ENCODE measurements at regions not wholly inside any gene's neighbourhood (a gene's known extent, or its start where the extent isn't known, plus 50 kb on each side); places are given as distances from the start of the nearest gene placed in this dataset.

DNA sequence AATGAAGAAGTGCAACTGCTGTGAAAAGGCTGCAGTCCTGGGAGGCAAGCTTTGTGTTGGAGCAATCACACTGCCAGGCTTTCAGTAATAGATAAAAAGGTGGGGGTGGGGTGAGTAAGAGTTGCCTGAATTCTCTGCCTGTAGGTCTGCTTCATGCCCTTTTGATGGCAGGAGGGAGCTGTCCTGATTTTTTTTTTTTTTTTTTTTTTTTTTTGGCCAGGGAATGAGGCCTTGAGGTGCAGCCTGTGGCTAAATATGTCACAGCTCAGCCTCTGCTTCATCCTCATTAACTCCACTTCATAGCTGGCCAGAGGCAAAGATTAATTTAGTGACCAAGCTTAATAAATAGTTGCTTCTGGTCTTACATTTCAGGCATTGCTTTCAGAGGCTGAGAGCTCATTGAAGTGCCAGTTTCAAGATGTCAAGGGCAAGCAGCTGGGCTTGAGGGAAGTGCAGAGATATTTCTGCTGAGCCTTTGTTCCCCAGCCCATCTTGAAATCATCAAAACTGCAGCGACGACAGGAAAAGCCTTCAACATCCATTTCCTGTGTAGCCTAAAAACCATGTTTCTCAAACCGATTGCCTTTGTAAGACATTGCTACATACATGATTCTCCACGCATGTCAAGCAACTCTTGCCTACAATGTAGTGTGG, 134.7 kb downstream of the MACIR start:
- POLR2A ChIA-PET (ENCODE audit: partially characterized antibody): interaction anchor here (1.0 kb wide), 1 partner anchor 135 kb away, joined by 3 read pairs; the partner anchor contains the start of gene MACIR
- WGBS, 2 experiments (ENCODE audit: extremely low coverage in 1 of 2, insufficient coverage in 1 of 2, insufficient read length in 1 of 2, insufficient replicate concordance in 2 of 2, low coverage in 1 of 2, low lambda C conversion rate in 2 of 2, missing lambda C conversion rate in 1 of 2): 69% methylated on average over 4 of the region's 4 CpGs; no CpG with 5 or more reads in 1 of the 2 experiments
- peak overlapping the region; percentile 96 for H2AFZ ChIP-seq (ENCODE audit: low read length)
- TF ChIP-seq ASH2L (IDR thresholded peaks at IDR 0.05; ENCODE audit: low read length) (peak; percentile 32), CBX8 (IDR thresholded peaks at IDR 0.05; ENCODE audit: borderline replicate concordance, low read depth, low read length) (no peak), SP1 (IDR thresholded peaks at IDR 0.05; ENCODE audit: low read depth, low read length) (0 out of 2 replicates have a peak, but pooled peaks have one; percentile 6), USF2 (IDR thresholded peaks at IDR 0.05; ENCODE audit: low read length) (no peak), SP4 (IDR thresholded peaks at IDR 0.05; ENCODE audit: low read length) (no peak), RAD21 (IDR thresholded peaks at IDR 0.05 in 1 of 2, conservative IDR thresholded peaks at IDR 0.05 in 1 of 2; ENCODE audit: low read depth in 2 of 2, low read length in 2 of 2) (peak; percentile 54 to 65)
- TF ChIP-seq, protein P1, sequence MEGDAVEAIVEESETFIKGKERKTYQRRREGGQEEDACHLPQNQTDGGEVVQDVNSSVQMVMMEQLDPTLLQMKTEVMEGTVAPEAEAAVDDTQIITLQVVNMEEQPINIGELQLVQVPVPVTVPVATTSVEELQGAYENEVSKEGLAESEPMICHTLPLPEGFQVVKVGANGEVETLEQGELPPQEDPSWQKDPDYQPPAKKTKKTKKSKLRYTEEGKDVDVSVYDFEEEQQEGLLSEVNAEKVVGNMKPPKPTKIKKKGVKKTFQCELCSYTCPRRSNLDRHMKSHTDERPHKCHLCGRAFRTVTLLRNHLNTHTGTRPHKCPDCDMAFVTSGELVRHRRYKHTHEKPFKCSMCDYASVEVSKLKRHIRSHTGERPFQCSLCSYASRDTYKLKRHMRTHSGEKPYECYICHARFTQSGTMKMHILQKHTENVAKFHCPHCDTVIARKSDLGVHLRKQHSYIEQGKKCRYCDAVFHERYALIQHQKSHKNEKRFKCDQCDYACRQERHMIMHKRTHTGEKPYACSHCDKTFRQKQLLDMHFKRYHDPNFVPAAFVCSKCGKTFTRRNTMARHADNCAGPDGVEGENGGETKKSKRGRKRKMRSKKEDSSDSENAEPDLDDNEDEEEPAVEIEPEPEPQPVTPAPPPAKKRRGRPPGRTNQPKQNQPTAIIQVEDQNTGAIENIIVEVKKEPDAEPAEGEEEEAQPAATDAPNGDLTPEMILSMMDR (IDR thresholded peaks at IDR 0.05; ENCODE audit: control extremely low read depth in 1 of 3, insufficient read depth in 1 of 3, low read depth in 1 of 3, low read length in 3 of 3): peak in 2 of 3 experiments; percentile 34 to 44; a peak in 3 of 4 replicates

More for the DNA sequence above, 134.7 kb downstream of the MACIR start:
- H3K4ac ChIP-seq (replicated peaks; ENCODE audit: insufficient read length, low read depth, low read length): no peak overlapping the region
- no peaks in the 10 kb centered on the region for H3K9me3 ChIP-seq (ENCODE audit: insufficient read depth in 2 of 2, low read depth in 1 of 2, low read length in 1 of 2)
- 0 out of 2 replicates have a peak overlapping the region, but pooled peaks have one; percentile 2 for H2BK12ac ChIP-seq (ENCODE audit: low read depth, low read length)
- H2BK15ac ChIP-seq (ENCODE audit: low read length): peak overlapping the region; percentile 9; the same call in 1 of the 2 replicates
- FAIRE-seq: peak; percentile 68
- peak overlapping the region in 1 of 4 experiments; percentile 57; a peak in 1 of 7 replicates for H3K9ac ChIP-seq (replicated peaks in 1 of 4; ENCODE audit: extremely low read depth in 1 of 4, low read depth in 3 of 4, low read length in 3 of 4)
- no peak overlapping the region for H4K5ac ChIP-seq (ENCODE audit: insufficient read length, low read depth, low read length)
- H2BK5ac ChIP-seq (ENCODE audit: low read depth, low read length): no peak overlapping the region
- no peak for DNase-seq (ENCODE audit: low read depth in 1 of 2, low spot score in 2 of 2)
- H3K27ac ChIP-seq (ENCODE audit: low read depth, low read length): no peak overlapping the region
- H4K91ac ChIP-seq (replicated peaks; ENCODE audit: insufficient read length, low read length): no peak overlapping the region
- CTCF ChIA-PET (ENCODE audit: partially characterized antibody): interaction anchor here (0.6 to 2.5 kb wide), 35 partner anchors 9 to 525 kb away, joined by 3 to 19 read pairs (median 4); no protein-coding TSS in a partner anchor
- no peak overlapping the region for H2AK5ac ChIP-seq (ENCODE audit: low read depth, low read length)
- H3K79me2 ChIP-seq (ENCODE audit: control insufficient read depth in 1 of 2, insufficient read depth in 2 of 2, low read length in 2 of 2): no peaks in the 10 kb centered on the region
- H3K4me1 ChIP-seq (replicated peaks in 1 of 4; ENCODE audit: control insufficient read depth in 3 of 4, insufficient read depth in 4 of 4, low read length in 3 of 4): peaks cover 0 to 17% (median 11%) of the 10 kb centered on the region in 4 experiments; a peak in 4 of 7 replicates
- H2BK120ac ChIP-seq (replicated peaks; ENCODE audit: low read depth, low read length): no peak overlapping the region
- H3K36me3 ChIP-seq (ENCODE audit: control insufficient read depth in 2 of 4, insufficient read depth in 4 of 4, low read length in 3 of 4): no peaks in the 10 kb centered on the region
- no peak overlapping the region for H3K14ac ChIP-seq (ENCODE audit: insufficient read length)
- no peak overlapping the region for H3K23ac ChIP-seq (ENCODE audit: insufficient read length)
- no peak overlapping the region for H2BK20ac ChIP-seq (ENCODE audit: low read length)
- H3K18ac ChIP-seq (ENCODE audit: extremely low read depth, low read length): 0 out of 2 replicates have a peak overlapping the region, but pooled peaks have one; percentile 3
- no peaks in the 10 kb centered on the region for H3K23me2 ChIP-seq (ENCODE audit: low read depth, low read length)
- H4K8ac ChIP-seq (ENCODE audit: extremely low read depth, insufficient read depth, low read length): no peak overlapping the region
- H3K56ac ChIP-seq (replicated peaks; ENCODE audit: insufficient read length, low read depth, low read length): no peak overlapping the region
- H4K20me1 ChIP-seq (replicated peaks in 1 of 2; ENCODE audit: control insufficient read depth in 1 of 2, insufficient read depth in 2 of 2, low read length in 2 of 2): no peaks in the 10 kb centered on the region
- H3K4me2 ChIP-seq (ENCODE audit: insufficient read depth in 1 of 2, low read depth in 2 of 2, low read length in 2 of 2): peak overlapping the region; percentile 29 to 49; a peak in 3 of 4 replicates
- H3K4me3 ChIP-seq (ENCODE audit: extremely low read depth in 1 of 4, insufficient read depth in 2 of 4, low read depth in 3 of 4, low read length in 4 of 4): no peak overlapping the region
- no peaks in the 10 kb centered on the region for H3K79me1 ChIP-seq (ENCODE audit: low read depth, low read length)
- no peaks in the 10 kb centered on the region for H3K27me3 ChIP-seq (replicated peaks in 1 of 4; ENCODE audit: control insufficient read depth in 3 of 4, extremely low read depth in 1 of 4, insufficient read depth in 3 of 4, low read length in 3 of 4)
